ENCODE measurements at regions not wholly inside any gene's neighbourhood (a gene's known extent, or its start where the extent isn't known, plus 50 kb on each side); places are given as distances from the start of the nearest gene placed in this dataset.

- TF ChIP-seq CTCF (IDR thresholded peaks at IDR 0.05): no peak
Measured at GRCh38 chr2:155111070-155111469, 412.6 kb downstream of the KCNJ3 start.

- TF ChIP-seq CTCF (IDR thresholded peaks at IDR 0.05): no peak
Measured at GRCh38 chr2:155109527-155109926, 411.0 kb downstream of the KCNJ3 start.

GRCh38 chr2:155100261-155100660 lies 401.8 kb downstream of the KCNJ3 start:
- no peak for TF ChIP-seq CTCF (IDR thresholded peaks at IDR 0.05)

DNA sequence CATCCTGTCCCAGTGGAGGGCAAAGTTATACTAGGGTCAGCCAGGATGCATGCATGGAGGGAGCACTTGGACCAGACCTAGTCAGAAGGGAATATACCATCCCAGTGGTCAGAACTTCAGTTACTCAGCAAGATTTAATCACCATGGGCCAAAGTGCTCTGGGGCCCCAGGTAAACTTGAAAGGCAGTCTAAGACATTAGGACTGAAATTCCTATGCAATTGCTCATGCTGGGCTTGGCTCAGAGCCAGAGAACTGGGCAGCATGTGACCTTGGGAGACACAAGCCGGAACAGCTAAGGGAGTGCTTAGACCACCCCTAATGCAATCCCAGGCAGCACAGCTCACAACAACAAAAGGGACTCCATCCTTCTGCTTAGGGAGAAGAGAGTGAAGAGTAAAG lies 401.3 kb downstream of the KCNJ3 start:
- TF ChIP-seq CTCF (IDR thresholded peaks at IDR 0.05): no peak

- no peak for TF ChIP-seq CTCF (IDR thresholded peaks at IDR 0.05)
Measured at GRCh38 chr2:155095613-155096012, 397.1 kb downstream of the KCNJ3 start.

DNA sequence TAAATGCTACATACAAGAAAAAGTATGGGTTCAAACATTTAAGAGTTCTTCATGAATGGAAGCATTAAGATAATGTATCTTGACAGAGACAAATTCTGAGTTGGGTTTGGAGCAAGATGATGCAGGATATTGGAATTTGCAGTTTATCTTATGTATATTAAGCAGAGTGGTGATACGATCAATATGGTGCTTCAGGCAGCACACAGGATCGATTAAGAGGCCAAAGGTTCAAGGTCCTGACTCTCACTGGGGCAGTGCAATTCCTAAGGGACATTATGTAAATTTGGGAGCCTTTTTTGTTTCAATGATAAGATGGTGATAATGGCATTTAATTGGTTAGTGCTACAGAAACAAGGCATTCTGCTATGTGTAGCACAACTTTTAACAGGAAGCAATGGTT lies 381.9 kb downstream of the KCNJ3 start:
- no peak for TF ChIP-seq CTCF (IDR thresholded peaks at IDR 0.05)

GRCh38 chr2:155070489-155070888 lies 372.0 kb downstream of the KCNJ3 start:
- no peak for TF ChIP-seq CTCF (IDR thresholded peaks at IDR 0.05)

- TF ChIP-seq CTCF (IDR thresholded peaks at IDR 0.05): no peak
Measured at GRCh38 chr2:155062922-155063258, 364.4 kb downstream of the KCNJ3 start.
